H1 (cell line): ENCODE measurements at regions not wholly inside any gene's neighbourhood (a gene's known extent, or its start where the extent isn't known, plus 50 kb on each side); places are given as distances from the start of the nearest gene placed in this dataset.

Experiments
- CTCF ChIA-PET: fragments of 300-600 bp; sonication (Branson Sonifier 250); formaldehyde crosslinking; loops from one replicate; lab custom pipeline; 2021; ENCODE audit not compliant: partially characterized antibody; lab: Charles Lee
- POLR2A ChIA-PET: fragments of 300-600 bp; sonication (Branson Sonifier 250); formaldehyde crosslinking; loops from one replicate; lab custom pipeline; 2021; ENCODE audit warnings: inconsistent platforms; ENCODE audit not compliant: partially characterized antibody; lab: Charles Lee
- DNase-seq, 2 experiments: peaks; one replicate each; pipeline versions ENCODE4 v3.0.0 to v3.0.0-alpha.2; 2010 to 2022; ENCODE audit warnings: low spot score in 2 of 2, low read depth in 1 of 2, mixed read lengths in 1 of 2
- FAIRE-seq: peaks from 2 replicates; lab custom pipeline; 2011; peaks lifted over from hg19 to GRCh38; lab: Jason Lieb, UNC
- H2AFZ ChIP-seq: 2 replicates; pipeline ENCODE4 v1.8.1; 2012; ENCODE audit warnings: low read length, inconsistent platforms
- H2AK5ac ChIP-seq: 2 replicates; pipeline ENCODE4 v1.6.1; 2013; ENCODE audit warnings: low read depth, low read length
- H2BK120ac ChIP-seq: replicated peaks from 2 replicates; pipeline ENCODE3; 2013; ENCODE audit warnings: low read depth, low read length, inconsistent platforms
- H2BK12ac ChIP-seq: 2 replicates; pipeline ENCODE4 v1.6.1; 2013; ENCODE audit warnings: low read depth, low read length
- H2BK15ac ChIP-seq: 2 replicates; pipeline ENCODE4 v1.6.1; 2013; ENCODE audit warnings: low read length
- H2BK20ac ChIP-seq: 2 replicates; pipeline ENCODE4 v1.6.1; 2013; ENCODE audit warnings: low read length
- H2BK5ac ChIP-seq: 2 replicates; pipeline ENCODE4 v1.6.1; 2013; ENCODE audit warnings: low read depth, low read length
- H3K14ac ChIP-seq: 2 replicates; pipeline ENCODE4 v1.6.1; 2013; ENCODE audit warnings: inconsistent platforms; ENCODE audit not compliant: insufficient read length
- H3K18ac ChIP-seq: 2 replicates; pipeline ENCODE4 v1.6.1; 2013; ENCODE audit warnings: low read length; ENCODE audit errors: extremely low read depth
- H3K23ac ChIP-seq: 2 replicates; pipeline ENCODE4 v1.6.1; 2013; ENCODE audit warnings: inconsistent platforms; ENCODE audit not compliant: insufficient read length
- H3K23me2 ChIP-seq: 2 replicates; pipeline ENCODE4 v1.6.1; 2013; ENCODE audit warnings: low read depth, low read length
- H3K27ac ChIP-seq: 2 replicates; pipeline ENCODE4 v1.6.1; 2011; ENCODE audit warnings: low read depth, low read length, inconsistent platforms
- H3K27me3 ChIP-seq, 4 experiments: replicated peaks in 1 of 4; 1 replicate in 1 of 4; 2 replicates in 3 of 4; pipeline versions ENCODE4 v1.6.1 to v1.8.1; 2011 to 2013; ENCODE audit warnings: low read length in 3 of 4, mild to moderate bottlenecking in 3 of 4, inconsistent platforms in 2 of 4, mixed read lengths in 2 of 4, moderate library complexity in 1 of 4; ENCODE audit not compliant: control insufficient read depth in 3 of 4, insufficient read depth in 3 of 4; ENCODE audit errors: extremely low read depth in 1 of 4
- H3K36me3 ChIP-seq, 4 experiments: 2 replicates each; pipeline versions ENCODE4 v1.6.1 to v1.8.1; 2011 to 2013; ENCODE audit warnings: mild to moderate bottlenecking in 4 of 4, low read length in 3 of 4, moderate library complexity in 2 of 4, control low read depth in 1 of 4, inconsistent platforms in 1 of 4; ENCODE audit not compliant: insufficient read depth in 4 of 4, control insufficient read depth in 2 of 4
- H3K4ac ChIP-seq: replicated peaks from 2 replicates; pipeline ENCODE3; 2013; ENCODE audit warnings: low read length, low read depth, mixed read lengths, inconsistent platforms; ENCODE audit not compliant: insufficient read length
- H3K4me1 ChIP-seq, 4 experiments: replicated peaks in 1 of 4; 1 replicate in 1 of 4; 2 replicates in 3 of 4; pipeline versions ENCODE4 v1.6.1 to v1.8.1; 2011 to 2013; ENCODE audit warnings: low read length in 3 of 4, inconsistent platforms in 2 of 4, mixed read lengths in 1 of 4; ENCODE audit not compliant: insufficient read depth in 4 of 4, control insufficient read depth in 3 of 4
- H3K4me2 ChIP-seq, 2 experiments: 2 replicates each; pipeline versions ENCODE4 v1.6.1 to v1.8.1; 2011 to 2013; ENCODE audit warnings: low read depth in 2 of 2, low read length in 2 of 2, control low read depth in 1 of 2, inconsistent platforms in 1 of 2, mild to moderate bottlenecking in 1 of 2; ENCODE audit not compliant: insufficient read depth in 1 of 2
- H3K4me3 ChIP-seq, 4 experiments: fragments of 200-600, 300-600 bp in 1 of 4; sonication (generic), shearing (Covaris generic), sonication (Bioruptor Twin) in 1 of 4; 2 replicates each; pipeline versions ENCODE4 v1.5.1 to v1.8.1; 2011 to 2016; ENCODE audit warnings: low read length in 4 of 4, low read depth in 3 of 4, control low read depth in 2 of 4, inconsistent platforms in 2 of 4, mild to moderate bottlenecking in 2 of 4, mixed read lengths in 1 of 4, moderate library complexity in 1 of 4; ENCODE audit not compliant: insufficient read depth in 2 of 4; ENCODE audit errors: extremely low read depth in 1 of 4
- H3K56ac ChIP-seq: replicated peaks from 2 replicates; pipeline ENCODE3; 2013; ENCODE audit warnings: low read depth, mild to moderate bottlenecking, mixed read lengths, low read length, inconsistent platforms; ENCODE audit not compliant: insufficient read length
- H3K79me1 ChIP-seq: 2 replicates; pipeline ENCODE4 v1.6.1; 2013; ENCODE audit warnings: low read depth, low read length, control low read depth
- H3K79me2 ChIP-seq, 2 experiments: 2 replicates each; pipeline versions ENCODE4 v1.6.1 to v1.8.1; 2012 to 2013; ENCODE audit warnings: low read length in 2 of 2, mild to moderate bottlenecking in 2 of 2, inconsistent platforms in 1 of 2; ENCODE audit not compliant: insufficient read depth in 2 of 2, control insufficient read depth in 1 of 2
- H3K9ac ChIP-seq, 4 experiments: replicated peaks in 1 of 4; 1 replicate in 1 of 4; 2 replicates in 3 of 4; pipeline versions ENCODE4 v1.6.1 to v1.8.1; 2011 to 2013; ENCODE audit warnings: low read depth in 3 of 4, low read length in 3 of 4, control low read depth in 2 of 4, mild to moderate bottlenecking in 2 of 4, moderate library complexity in 2 of 4, inconsistent platforms in 1 of 4; ENCODE audit errors: extremely low read depth in 1 of 4
- H3K9me3 ChIP-seq, 2 experiments: 2 replicates each; pipeline versions ENCODE4 v1.6.1 to v1.8.1; 2012 to 2013; ENCODE audit warnings: mild to moderate bottlenecking in 2 of 2, moderate library complexity in 2 of 2, control low read depth in 1 of 2, inconsistent platforms in 1 of 2, low read depth in 1 of 2, low read length in 1 of 2, mixed read lengths in 1 of 2; ENCODE audit not compliant: insufficient read depth in 2 of 2
- H4K20me1 ChIP-seq, 2 experiments: replicated peaks in 1 of 2; 2 replicates each; pipeline versions ENCODE3 to v1.8.1; 2011 to 2013; ENCODE audit warnings: inconsistent platforms in 2 of 2, low read length in 2 of 2, mild to moderate bottlenecking in 1 of 2; ENCODE audit not compliant: insufficient read depth in 2 of 2, control insufficient read depth in 1 of 2
- H4K5ac ChIP-seq: 2 replicates; pipeline ENCODE4 v1.6.1; 2013; ENCODE audit warnings: low read length, low read depth, mixed read lengths, inconsistent platforms; ENCODE audit not compliant: insufficient read length
- H4K8ac ChIP-seq: 2 replicates; pipeline ENCODE4 v1.8.0; 2013; ENCODE audit warnings: mild to moderate bottlenecking, moderate library complexity, low read length, inconsistent platforms; ENCODE audit not compliant: insufficient read depth; ENCODE audit errors: extremely low read depth
- H4K91ac ChIP-seq: replicated peaks from 2 replicates; pipeline ENCODE3; 2013; ENCODE audit warnings: low read length, mixed read lengths, inconsistent platforms; ENCODE audit not compliant: insufficient read length
- BACH1 ChIP-seq: IDR thresholded peaks from 2 replicates; pipeline ENCODE4 v1.6.1; 2012; ENCODE audit warnings: low read length, improper control_type of control experiment
- BRCA1 ChIP-seq: IDR thresholded peaks from 2 replicates; pipeline ENCODE4 v1.6.1; 2012; ENCODE audit warnings: low read depth, low read length, improper control_type of control experiment
- CBX8 ChIP-seq: fragments of 300-800, 300-1000 bp; sonication (generic); IDR thresholded peaks from 2 replicates; pipeline ENCODE4 v1.7.1; 2016; ENCODE audit warnings: low read depth, low read length, borderline replicate concordance
- EGR1 ChIP-seq: IDR thresholded peaks from 2 replicates; pipeline ENCODE4 v1.6.1; 2011; ENCODE audit warnings: low read depth, low read length, borderline replicate concordance
- HDAC2 ChIP-seq, 2 experiments: fragments of 300-600 bp in 1 of 2; sonication (generic) in 1 of 2; IDR thresholded peaks; 2 replicates each; pipeline ENCODE4 v1.6.1; 2011 to 2012; ENCODE audit warnings: low read depth in 2 of 2, low read length in 2 of 2, mild to moderate bottlenecking in 2 of 2, moderate library complexity in 2 of 2, borderline replicate concordance in 1 of 2, inconsistent platforms in 1 of 2
- JUND ChIP-seq: IDR thresholded peaks from 2 replicates; pipeline ENCODE4 v1.6.1; 2011; ENCODE audit warnings: mild to moderate bottlenecking, improper control_type of control experiment, low read length
- KDM4A ChIP-seq: IDR thresholded peaks from one replicate; pipeline ENCODE4 v1.7.1; 2012; ENCODE audit warnings: low read depth, mild to moderate bottlenecking, moderate library complexity, low read length, inconsistent platforms; ENCODE audit not compliant: severe bottlenecking
- NRF1 ChIP-seq: IDR thresholded peaks from 2 replicates; pipeline ENCODE4 v1.6.1; 2011; ENCODE audit warnings: mild to moderate bottlenecking, low read depth, low read length, improper control_type of control experiment
- PHF8 ChIP-seq: fragments of 200-600 bp; sonication (generic); conservative IDR thresholded peaks from 2 replicates; pipeline ENCODE4 v1.7.1; 2012; ENCODE audit warnings: low read depth, mild to moderate bottlenecking, inconsistent platforms, low read length, moderate library complexity
- RAD21 ChIP-seq, 2 experiments: IDR thresholded peaks in 1 of 2; conservative IDR thresholded peaks in 1 of 2; 2 replicates each; pipeline ENCODE4 v1.6.1; 2011; ENCODE audit warnings: low read depth in 2 of 2, low read length in 2 of 2, improper control_type of control experiment in 1 of 2, inconsistent platforms in 1 of 2, mild to moderate bottlenecking in 1 of 2, moderate library complexity in 1 of 2
- RXRA ChIP-seq: IDR thresholded peaks from 2 replicates; pipeline ENCODE4 v1.6.1; 2011; ENCODE audit warnings: low read depth, mild to moderate bottlenecking, low read length, moderate library complexity; ENCODE audit not compliant: insufficient read depth
- SRF ChIP-seq: IDR thresholded peaks from 2 replicates; pipeline ENCODE4 v1.6.1; 2011; ENCODE audit warnings: mild to moderate bottlenecking, low read depth, low read length, moderate library complexity
- WGBS, 2 experiments: shearing (Covaris generic) in 1 of 2; methylation state at CpG; one replicate each; pipeline versions ENCODE4 v1.1.6 to v1.1.7; 2013 to 2015; ENCODE audit warnings: low lambda C conversion rate in 2 of 2, mixed read lengths in 2 of 2, inconsistent platforms in 1 of 2, low coverage in 1 of 2, missing lambda C conversion rate in 1 of 2; ENCODE audit not compliant: insufficient replicate concordance in 2 of 2, insufficient coverage in 1 of 2, insufficient read length in 1 of 2; ENCODE audit errors: extremely low coverage in 1 of 2, missing lambda C conversion rate in 1 of 2; 5-methylcytosine and 5-hydroxymethylcytosine counted together
- TF ChIP-seq, protein P1 (sequence below): IDR thresholded peaks from 2 replicates; pipeline ENCODE4 v1.6.1; 2012; ENCODE audit warnings: low read length, inconsistent platforms

DNA sequence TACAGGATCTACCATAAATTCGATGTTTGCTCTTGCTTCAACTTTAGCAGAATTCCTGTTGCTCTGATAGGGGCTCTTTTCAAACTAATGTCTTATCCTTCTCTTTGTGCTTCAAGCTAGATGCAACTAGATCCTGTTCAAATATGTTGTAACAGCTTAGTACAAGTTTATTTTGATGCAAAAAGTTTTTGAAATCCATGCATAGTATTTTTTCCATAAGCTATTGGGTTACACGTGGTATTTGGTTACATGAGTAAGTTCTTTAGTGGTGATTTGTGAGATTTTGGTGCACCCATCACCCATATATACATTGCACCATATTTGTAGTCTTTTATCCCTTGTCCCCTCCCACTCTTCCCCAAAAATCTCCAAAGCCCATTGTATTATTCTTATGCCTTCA lies 907.7 kb downstream of the LTN1 start:
- Histone ChIP-seq H3K4me2 (no peak overlapping the region), H2AK5ac (no peak overlapping the region), H3K18ac (no peak overlapping the region), H3K4ac (no peak overlapping the region), H3K27me3 (no peaks in the 10 kb centered on the region), H4K20me1 (no peaks in the 10 kb centered on the region), H2BK20ac (no peak overlapping the region), H3K79me1 (no peaks in the 10 kb centered on the region), H2BK120ac (no peak overlapping the region), H3K56ac (no peak overlapping the region), H3K27ac (no peak overlapping the region), H3K36me3 (no peaks in the 10 kb centered on the region), H4K91ac (no peak overlapping the region), H3K4me3 (no peak overlapping the region), H3K4me1 (no peaks in the 10 kb centered on the region), H3K9ac (no peak overlapping the region), H4K8ac (no peak overlapping the region), H2BK12ac (no peak overlapping the region), H2BK5ac (no peak overlapping the region), H4K5ac (no peak overlapping the region), H2AFZ (no peak overlapping the region), H3K9me3 (no peaks in the 10 kb centered on the region; a peak in 1 of 4 replicates), H3K23ac (no peak overlapping the region), H3K23me2 (peaks cover 2% of the 10 kb centered on the region; the same call in 1 of the 2 replicates), H3K14ac (no peak overlapping the region), H2BK15ac (no peak overlapping the region), H3K79me2 (no peaks in the 10 kb centered on the region)
- ChIA-PET POLR2A (no interaction called here), CTCF (no interaction called here)
- 98% methylated on average over 2 of the region's 2 CpGs; no CpG with 5 or more reads in 1 of the 2 experiments for WGBS, 2 experiments
- DNase-seq (no peak), FAIRE-seq (no peak)
- TF ChIP-seq HDAC2 (IDR thresholded peaks at IDR 0.05; ENCODE audit: borderline replicate concordance in 1 of 2, low read depth in 2 of 2, low read length in 2 of 2) (no peak), SRF (no peak), RAD21 (IDR thresholded peaks at IDR 0.05 in 1 of 2, conservative IDR thresholded peaks at IDR 0.05 in 1 of 2; ENCODE audit: low read depth in 2 of 2, low read length in 2 of 2) (no peak), RXRA (no peak), JUND (no peak), PHF8 (no peak), CBX8 (no peak), EGR1 (no peak), KDM4A (no peak), BRCA1 (no peak), BACH1 (no peak), NRF1 (no peak)
- TF ChIP-seq, protein P1, sequence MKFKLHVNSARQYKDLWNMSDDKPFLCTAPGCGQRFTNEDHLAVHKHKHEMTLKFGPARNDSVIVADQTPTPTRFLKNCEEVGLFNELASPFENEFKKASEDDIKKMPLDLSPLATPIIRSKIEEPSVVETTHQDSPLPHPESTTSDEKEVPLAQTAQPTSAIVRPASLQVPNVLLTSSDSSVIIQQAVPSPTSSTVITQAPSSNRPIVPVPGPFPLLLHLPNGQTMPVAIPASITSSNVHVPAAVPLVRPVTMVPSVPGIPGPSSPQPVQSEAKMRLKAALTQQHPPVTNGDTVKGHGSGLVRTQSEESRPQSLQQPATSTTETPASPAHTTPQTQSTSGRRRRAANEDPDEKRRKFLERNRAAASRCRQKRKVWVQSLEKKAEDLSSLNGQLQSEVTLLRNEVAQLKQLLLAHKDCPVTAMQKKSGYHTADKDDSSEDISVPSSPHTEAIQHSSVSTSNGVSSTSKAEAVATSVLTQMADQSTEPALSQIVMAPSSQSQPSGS, result no peak
